Body of pancreas (tissue), 4 donors: ENCODE measurements at regions not wholly inside any gene's neighbourhood (a gene's known extent, or its start where the extent isn't known, plus 50 kb on each side); places are given as distances from the start of the nearest gene placed in this dataset.

Experiments
- CTCF ChIP-seq, 7 experiments: fragments of 450-650 bp in 4 of 7; fragments of 200-600 bp in 3 of 7; sonication (generic) in 3 of 7; IDR thresholded peaks; one replicate each; pipeline ENCODE4 v1.5.1; 2016 to 2019; ENCODE audit warnings: antibody characterized with exemption in 7 of 7
- POLR2A ChIP-seq, 3 donors: fragments of 450-650 bp; IDR thresholded peaks; one replicate each; pipeline ENCODE4 v1.6.1; 2016; ENCODE audit warnings: antibody characterized with exemption in 3 of 3, mild to moderate bottlenecking in 2 of 3

GRCh38 chr5:25851301-25851700, 1187.1 kb downstream of the CDH9 start:
- TF ChIP-seq CTCF (IDR thresholded peaks at IDR 0.05), result no peak
- no peak for TF ChIP-seq POLR2A (IDR thresholded peaks at IDR 0.05)
